ENCODE measurements at regions not wholly inside any gene's neighbourhood (a gene's known extent, or its start where the extent isn't known, plus 50 kb on each side); places are given as distances from the start of the nearest gene placed in this dataset.

DNA sequence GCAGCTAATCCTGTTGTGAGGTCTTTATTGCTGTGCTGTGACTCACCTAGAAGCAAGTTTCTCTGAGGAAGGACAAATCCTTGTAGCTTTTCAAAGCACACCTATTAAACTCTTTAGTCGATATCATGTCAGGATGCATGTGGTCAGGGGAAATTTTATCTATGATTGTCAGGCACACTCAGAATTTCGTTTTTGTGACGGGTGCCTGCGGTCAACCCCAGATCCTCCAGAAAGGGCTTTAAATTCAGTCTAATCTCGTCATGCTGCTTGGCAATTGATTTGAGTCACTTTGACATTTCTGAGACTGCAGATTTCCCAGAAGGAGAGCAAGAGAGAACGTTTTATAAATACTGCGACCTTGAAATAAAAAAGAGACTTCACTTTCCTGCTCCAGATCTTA, 316.9 kb downstream of the FGF9 start:
- no peaks in the 10 kb centered on the region for H3K36me3 ChIP-seq (ENCODE audit: control insufficient read depth, insufficient read depth, low read length)

DNA sequence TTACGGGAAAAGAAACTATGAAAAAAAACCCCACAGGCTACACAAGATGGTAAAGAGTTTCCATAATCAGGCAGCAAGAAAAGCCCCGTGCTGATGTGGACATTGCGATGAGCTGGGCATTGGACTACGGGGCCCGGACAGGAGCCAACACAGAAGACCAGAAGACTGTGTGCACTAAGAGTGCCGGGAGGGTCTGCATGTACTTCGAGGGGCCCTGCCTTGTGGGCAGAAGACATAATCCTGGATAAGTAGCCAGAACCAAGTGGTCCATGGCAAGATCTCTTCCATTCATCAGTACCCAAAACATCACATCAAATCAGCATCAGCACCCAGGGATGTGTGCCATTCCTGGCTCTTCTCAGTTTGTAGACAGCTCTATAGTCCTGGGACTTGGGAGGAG, 317.8 kb downstream of the FGF9 start:
- no peak for DNase-seq (ENCODE audit: low read depth in 2 of 2)

More for the DNA sequence above, 316.9 kb downstream of the FGF9 start:
- Histone ChIP-seq H3K27ac (ENCODE audit: insufficient read depth, low read length) (no peak overlapping the region), H3K9me3 (ENCODE audit: control insufficient read depth, insufficient read depth, low read depth, low read length) (no peaks in the 10 kb centered on the region), H2AFZ (ENCODE audit: low read length) (no peak overlapping the region), H3K4me1 (ENCODE audit: control insufficient read depth, extremely low read depth, insufficient read depth, low read length) (no peaks in the 10 kb centered on the region), H3K27me3 (ENCODE audit: control insufficient read depth, insufficient read depth, low read length) (no peaks in the 10 kb centered on the region), H3K4me3 (replicated peaks in 1 of 4; ENCODE audit: control extremely low read depth in 1 of 4, insufficient read depth in 1 of 4, low read depth in 3 of 4, low read length in 4 of 4) (no peak overlapping the region), H4K20me1 (ENCODE audit: control insufficient read depth, extremely low read depth, insufficient read depth, low read length) (no peaks in the 10 kb centered on the region), H3K9ac (ENCODE audit: insufficient read depth, low read length) (no peak overlapping the region), H3K79me2 (ENCODE audit: control insufficient read depth, insufficient read depth, low read length) (no peaks in the 10 kb centered on the region), H3K4me2 (ENCODE audit: extremely low read depth, insufficient read depth, low read length) (no peak overlapping the region)
- TF ChIP-seq CTCF (conservative IDR thresholded peaks at IDR 0.05 in 1 of 2, IDR thresholded peaks at IDR 0.05 in 1 of 2; ENCODE audit: low read depth in 1 of 2, low read length in 2 of 2) (no peak), EZH2 (IDR thresholded peaks at IDR 0.05; ENCODE audit: low read length, missing control alignments) (no peak)
- no peak for DNase-seq (ENCODE audit: low read depth in 2 of 2)

DNA sequence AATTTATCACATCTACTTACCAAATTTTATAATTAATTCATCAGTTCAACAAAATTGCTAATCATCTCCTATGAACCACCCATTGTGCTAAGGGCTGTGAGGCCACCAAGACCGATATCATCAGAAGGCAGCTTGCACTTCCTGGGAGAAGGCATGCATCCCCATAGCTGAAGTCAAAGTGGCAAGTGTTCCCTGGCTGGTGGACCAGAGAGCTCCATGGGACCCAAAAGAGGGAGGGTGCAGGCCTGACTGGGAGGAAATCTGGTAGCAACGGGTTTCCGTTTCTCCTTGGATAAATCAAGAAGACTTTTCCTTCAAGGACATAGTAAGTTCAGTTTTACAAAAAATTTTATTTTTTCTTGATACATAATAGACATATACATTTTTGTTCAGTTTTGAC, 325.2 kb downstream of the FGF9 start:
- no peak for DNase-seq (ENCODE audit: low read depth in 2 of 2)
- Histone ChIP-seq H3K79me2 (ENCODE audit: control insufficient read depth, insufficient read depth, low read length) (no peaks in the 10 kb centered on the region), H4K20me1 (ENCODE audit: control insufficient read depth, extremely low read depth, insufficient read depth, low read length) (no peaks in the 10 kb centered on the region), H3K27ac (ENCODE audit: insufficient read depth, low read length) (no peak overlapping the region), H2AFZ (ENCODE audit: low read length) (no peak overlapping the region), H3K9ac (ENCODE audit: insufficient read depth, low read length) (no peak overlapping the region), H3K4me2 (ENCODE audit: extremely low read depth, insufficient read depth, low read length) (no peak overlapping the region), H3K27me3 (ENCODE audit: control insufficient read depth, insufficient read depth, low read length) (no peaks in the 10 kb centered on the region), H3K36me3 (ENCODE audit: control insufficient read depth, insufficient read depth, low read length) (no peaks in the 10 kb centered on the region), H3K4me1 (ENCODE audit: control insufficient read depth, extremely low read depth, insufficient read depth, low read length) (no peaks in the 10 kb centered on the region), H3K4me3 (replicated peaks in 1 of 4; ENCODE audit: control extremely low read depth in 1 of 4, insufficient read depth in 1 of 4, low read depth in 3 of 4, low read length in 4 of 4) (no peak overlapping the region), H3K9me3 (ENCODE audit: control insufficient read depth, insufficient read depth, low read depth, low read length) (no peaks in the 10 kb centered on the region)
- TF ChIP-seq CTCF (conservative IDR thresholded peaks at IDR 0.05 in 1 of 2, IDR thresholded peaks at IDR 0.05 in 1 of 2; ENCODE audit: low read depth in 1 of 2, low read length in 2 of 2) (no peak), EZH2 (IDR thresholded peaks at IDR 0.05; ENCODE audit: low read length, missing control alignments) (no peak)

More for the DNA sequence above, 317.8 kb downstream of the FGF9 start:
- no peak overlapping the region for H2AFZ ChIP-seq (ENCODE audit: low read length)
- TF ChIP-seq CTCF (conservative IDR thresholded peaks at IDR 0.05 in 1 of 2, IDR thresholded peaks at IDR 0.05 in 1 of 2; ENCODE audit: low read depth in 1 of 2, low read length in 2 of 2) (no peak), EZH2 (IDR thresholded peaks at IDR 0.05; ENCODE audit: low read length, missing control alignments) (no peak)
- no peak overlapping the region for H3K9ac ChIP-seq (ENCODE audit: insufficient read depth, low read length)
- H3K4me1 ChIP-seq (ENCODE audit: control insufficient read depth, extremely low read depth, insufficient read depth, low read length) = no peaks in the 10 kb centered on the region
- H3K79me2 ChIP-seq (ENCODE audit: control insufficient read depth, insufficient read depth, low read length) = no peaks in the 10 kb centered on the region
- no peak overlapping the region for H3K4me2 ChIP-seq (ENCODE audit: extremely low read depth, insufficient read depth, low read length)
- H4K20me1 ChIP-seq (ENCODE audit: control insufficient read depth, extremely low read depth, insufficient read depth, low read length) = no peaks in the 10 kb centered on the region
- H3K27me3 ChIP-seq (ENCODE audit: control insufficient read depth, insufficient read depth, low read length) = no peaks in the 10 kb centered on the region
- H3K36me3 ChIP-seq (ENCODE audit: control insufficient read depth, insufficient read depth, low read length) = no peaks in the 10 kb centered on the region
- H3K27ac ChIP-seq (ENCODE audit: insufficient read depth, low read length) = no peak overlapping the region
- H3K4me3 ChIP-seq (replicated peaks in 1 of 4; ENCODE audit: control extremely low read depth in 1 of 4, insufficient read depth in 1 of 4, low read depth in 3 of 4, low read length in 4 of 4) = no peak overlapping the region
- H3K9me3 ChIP-seq (ENCODE audit: control insufficient read depth, insufficient read depth, low read depth, low read length) = no peaks in the 10 kb centered on the region
